Calu3 (cell line): ENCODE measurements at regions not wholly inside any gene's neighbourhood (a gene's known extent, or its start where the extent isn't known, plus 50 kb on each side); places are given as distances from the start of the nearest gene placed in this dataset.

Source experiments
- BruUV-seq: library from RNA; stranded (reverse); fragments of 400-500 nt; replicated peaks from 2 replicates; lab custom pipeline; 2021; lab: Mats Ljungman, UMichigan
- CTCF ChIA-PET: fragments of 300-600 bp; sonication (Branson Sonifier 250); formaldehyde crosslinking; loops from one replicate; lab custom pipeline; 2022; ENCODE audit warnings: antibody characterized with exemption; lab: Charles Lee
- DNase-seq: peaks from one replicate; pipeline ENCODE4 v3.0.0; 2022
- H3K27ac Mint-ChIP-seq: one replicate; pipeline ENCODE4 v1.8.0; 2022; ENCODE audit warnings: mixed read lengths; ENCODE audit not compliant: unreplicated experiment
- H3K27me3 Mint-ChIP-seq: one replicate; pipeline ENCODE4 v1.8.0; 2022; ENCODE audit warnings: mixed read lengths; ENCODE audit not compliant: unreplicated experiment
- H3K36me3 Mint-ChIP-seq: one replicate; pipeline ENCODE4 v1.8.0; 2022; ENCODE audit warnings: mild to moderate bottlenecking, moderate library complexity, mixed read lengths; ENCODE audit not compliant: insufficient read depth, unreplicated experiment
- H3K4me1 Mint-ChIP-seq: one replicate; pipeline ENCODE4 v1.8.0; 2022; ENCODE audit warnings: mild to moderate bottlenecking, low read depth, mixed read lengths; ENCODE audit not compliant: unreplicated experiment
- H3K4me3 Mint-ChIP-seq: one replicate; pipeline ENCODE4 v1.8.0; 2022; ENCODE audit warnings: mild to moderate bottlenecking, low read depth, moderate library complexity, mixed read lengths; ENCODE audit not compliant: unreplicated experiment
- H3K9me3 Mint-ChIP-seq: one replicate; pipeline ENCODE4 v1.8.0; 2022; ENCODE audit warnings: low read depth, mixed read lengths; ENCODE audit not compliant: unreplicated experiment
- intact Hi-C: fragments of 100-400 bp; cut with micrococcal nuclease; formaldehyde crosslinking; loops from one replicate; pipeline ENCODE4 v1.10.0; 2022; ENCODE audit not compliant: unreplicated experiment
- TF ChIP-seq, protein P1 (sequence below): fragments of 200-600 bp; IDR thresholded peaks from one replicate; pipeline ENCODE4 v1.8.0; 2022; ENCODE audit warnings: antibody characterized with exemption; ENCODE audit not compliant: unreplicated experiment

DNA sequence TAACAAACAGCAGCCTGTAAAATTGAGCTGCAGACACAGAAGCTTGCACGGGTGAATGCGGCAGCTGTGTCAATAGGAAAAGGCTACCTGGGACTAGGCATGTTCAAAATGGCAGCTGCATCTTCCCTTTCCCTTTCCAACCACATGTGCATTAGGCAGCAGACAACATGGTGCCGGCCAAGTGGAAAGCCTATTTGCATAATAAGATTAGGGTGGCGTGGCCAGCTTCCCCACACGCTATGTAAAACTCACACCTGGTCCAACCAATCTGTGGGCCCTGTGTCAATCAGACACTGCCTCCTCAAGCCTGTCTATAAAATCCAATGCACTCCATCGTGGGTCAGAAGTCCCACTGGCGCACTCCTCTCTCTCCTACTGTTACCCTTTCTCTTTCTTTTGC is 61.0 kb upstream of the RBBP6 start:
- no peak overlapping the region for H3K27ac Mint-ChIP-seq
- no peaks in the 10 kb centered on the region for H3K4me1 Mint-ChIP-seq
- H3K27me3 Mint-ChIP-seq, result peaks cover 78% of the 10 kb centered on the region
- H3K36me3 Mint-ChIP-seq, result no peaks in the 10 kb centered on the region
- TF ChIP-seq, protein P1, sequence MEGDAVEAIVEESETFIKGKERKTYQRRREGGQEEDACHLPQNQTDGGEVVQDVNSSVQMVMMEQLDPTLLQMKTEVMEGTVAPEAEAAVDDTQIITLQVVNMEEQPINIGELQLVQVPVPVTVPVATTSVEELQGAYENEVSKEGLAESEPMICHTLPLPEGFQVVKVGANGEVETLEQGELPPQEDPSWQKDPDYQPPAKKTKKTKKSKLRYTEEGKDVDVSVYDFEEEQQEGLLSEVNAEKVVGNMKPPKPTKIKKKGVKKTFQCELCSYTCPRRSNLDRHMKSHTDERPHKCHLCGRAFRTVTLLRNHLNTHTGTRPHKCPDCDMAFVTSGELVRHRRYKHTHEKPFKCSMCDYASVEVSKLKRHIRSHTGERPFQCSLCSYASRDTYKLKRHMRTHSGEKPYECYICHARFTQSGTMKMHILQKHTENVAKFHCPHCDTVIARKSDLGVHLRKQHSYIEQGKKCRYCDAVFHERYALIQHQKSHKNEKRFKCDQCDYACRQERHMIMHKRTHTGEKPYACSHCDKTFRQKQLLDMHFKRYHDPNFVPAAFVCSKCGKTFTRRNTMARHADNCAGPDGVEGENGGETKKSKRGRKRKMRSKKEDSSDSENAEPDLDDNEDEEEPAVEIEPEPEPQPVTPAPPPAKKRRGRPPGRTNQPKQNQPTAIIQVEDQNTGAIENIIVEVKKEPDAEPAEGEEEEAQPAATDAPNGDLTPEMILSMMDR, result no peak
- BruUV-seq, result no TSS peak
- intact Hi-C loops, result no loop called here
- CTCF ChIA-PET, result no interaction called here
- DNase-seq, result no peak
- no peak overlapping the region for H3K4me3 Mint-ChIP-seq
- H3K9me3 Mint-ChIP-seq, result peaks cover 9% of the 10 kb centered on the region

DNA sequence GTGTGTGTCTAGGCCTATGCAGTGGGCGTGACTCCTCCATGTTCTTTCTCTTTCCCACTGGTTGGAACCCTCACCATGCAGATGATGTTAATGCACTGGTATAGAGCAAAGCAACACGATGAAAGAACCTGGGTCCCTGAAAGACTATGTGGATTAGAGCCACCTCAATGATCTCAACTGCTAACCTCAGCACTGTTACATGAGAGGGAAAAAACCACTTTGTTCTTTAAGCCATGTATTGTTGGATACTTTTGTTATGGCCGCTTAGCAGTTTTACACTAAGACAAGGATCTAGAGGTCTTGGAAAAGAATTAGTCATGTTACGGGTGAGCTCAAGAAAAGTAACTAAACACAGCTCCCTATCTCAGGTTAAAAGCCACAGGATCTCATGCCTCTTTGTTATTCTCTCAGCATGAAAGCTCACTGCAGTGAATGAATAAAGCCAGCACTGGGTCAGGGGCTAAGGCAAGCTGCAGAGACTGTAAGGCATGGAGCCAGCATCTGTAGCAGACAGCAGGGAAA is 56.6 kb upstream of the RBBP6 start:
- TF ChIP-seq, protein P1, result no peak
- Mint-ChIP-seq H3K9me3 (peaks cover 3% of the 10 kb centered on the region), H3K36me3 (no peaks in the 10 kb centered on the region), H3K27me3 (peaks cover 87% of the 10 kb centered on the region), H3K27ac (no peak overlapping the region), H3K4me3 (no peak overlapping the region), H3K4me1 (no peaks in the 10 kb centered on the region)
- CTCF ChIA-PET, result no interaction called here
- no peak for DNase-seq
- intact Hi-C loops, result no loop called here
- BruUV-seq, result no TSS peak

DNA sequence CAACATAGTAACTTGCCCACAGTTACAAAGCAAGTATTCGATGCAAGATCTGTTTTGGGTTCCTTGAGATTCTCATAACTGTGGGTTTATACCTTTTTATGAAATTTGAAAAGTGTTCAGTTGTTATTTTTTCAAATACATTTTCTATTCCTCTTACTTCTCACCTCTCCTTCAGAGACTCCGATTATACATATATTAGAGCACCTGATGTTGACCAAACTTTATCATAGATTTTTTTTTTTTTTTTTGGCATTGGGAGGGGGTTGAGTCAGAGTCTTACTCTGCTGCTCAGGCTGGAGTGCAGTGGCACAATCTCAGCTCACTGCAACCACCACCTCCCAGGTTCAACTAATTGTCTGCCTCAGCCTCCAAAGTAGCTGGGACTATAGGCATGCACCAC is 51.3 kb upstream of the RBBP6 start:
- H3K27me3 Mint-ChIP-seq, result peaks cover 79% of the 10 kb centered on the region
- H3K4me1 Mint-ChIP-seq, result no peaks in the 10 kb centered on the region
- no peak overlapping the region for H3K27ac Mint-ChIP-seq
- intact Hi-C loops, result no loop called here
- CTCF ChIA-PET, result no interaction called here
- TF ChIP-seq, protein P1, result no peak
- no peak for DNase-seq
- H3K36me3 Mint-ChIP-seq, result no peaks in the 10 kb centered on the region
- no peak overlapping the region for H3K4me3 Mint-ChIP-seq
- H3K9me3 Mint-ChIP-seq, result no peaks in the 10 kb centered on the region
- BruUV-seq, result no TSS peak
